H9 (cell line): ENCODE measurements at regions not wholly inside any gene's neighbourhood (a gene's known extent, or its start where the extent isn't known, plus 50 kb on each side); places are given as distances from the start of the nearest gene placed in this dataset.

ENCODE experiments used
- DNase-seq: peaks from one replicate; pipeline ENCODE4 v3.0.0-alpha.2; 2017
- H2AFZ ChIP-seq: one replicate; pipeline ENCODE4 v1.6.1; 2013; ENCODE audit warnings: mild to moderate bottlenecking, low read length, control low read depth, moderate library complexity
- H2AK5ac ChIP-seq: 2 replicates; pipeline ENCODE4 v1.6.1; 2013; ENCODE audit warnings: low read length, control low read depth, mixed read lengths; ENCODE audit not compliant: insufficient read length
- H2BK120ac ChIP-seq: one replicate; pipeline ENCODE4 v1.6.1; 2013; ENCODE audit warnings: low read depth, mild to moderate bottlenecking, low read length, control low read depth, inconsistent platforms; ENCODE audit not compliant: poor library complexity, severe bottlenecking
- H2BK12ac ChIP-seq: 2 replicates; pipeline ENCODE4 v1.6.1; 2013; ENCODE audit warnings: low read length, control low read depth, mixed read lengths, low read depth; ENCODE audit not compliant: insufficient read length
- H2BK15ac ChIP-seq: 2 replicates; pipeline ENCODE4 v1.6.1; 2013; ENCODE audit warnings: low read depth, low read length, control low read depth
- H2BK20ac ChIP-seq: one replicate; pipeline ENCODE4 v1.6.1; 2013; ENCODE audit warnings: low read depth, mild to moderate bottlenecking, low read length, control low read depth, inconsistent platforms; ENCODE audit not compliant: poor library complexity, severe bottlenecking
- H2BK5ac ChIP-seq: 2 replicates; pipeline ENCODE4 v1.6.1; 2013; ENCODE audit warnings: low read length, control low read depth, mixed read lengths; ENCODE audit not compliant: insufficient read length
- H3K14ac ChIP-seq: 2 replicates; pipeline ENCODE4 v1.6.1; 2013; ENCODE audit warnings: low read length, control low read depth; ENCODE audit not compliant: insufficient read depth
- H3K18ac ChIP-seq: 2 replicates; pipeline ENCODE4 v1.6.1; 2013; ENCODE audit warnings: low read depth, mild to moderate bottlenecking, mixed read lengths, low read length, control low read depth; ENCODE audit not compliant: insufficient read length
- H3K23ac ChIP-seq: 2 replicates; pipeline ENCODE4 v1.6.1; 2013; ENCODE audit warnings: low read length, control low read depth, mixed read lengths, low read depth; ENCODE audit not compliant: insufficient read length
- H3K23me2 ChIP-seq: 2 replicates; pipeline ENCODE4 v1.6.1; 2013; ENCODE audit warnings: low read depth, mild to moderate bottlenecking, mixed read lengths, low read length, control low read depth; ENCODE audit not compliant: insufficient read length, poor library complexity, severe bottlenecking
- H3K27ac ChIP-seq: 2 replicates; pipeline ENCODE4 v1.5.1; 2013; ENCODE audit warnings: low read length, control low read depth, mixed read lengths, low read depth; ENCODE audit not compliant: insufficient read length
- H3K27me3 ChIP-seq: 2 replicates; pipeline ENCODE4 v1.6.1; 2013; ENCODE audit warnings: low read length, control low read depth, inconsistent platforms; ENCODE audit not compliant: insufficient read depth
- H3K4ac ChIP-seq: 2 replicates; pipeline ENCODE4 v1.6.1; 2013; ENCODE audit warnings: low read depth, mild to moderate bottlenecking, control low read depth, inconsistent platforms, low read length, moderate library complexity
- H3K4me1 ChIP-seq: 2 replicates; pipeline ENCODE4 v1.6.1; 2013; ENCODE audit warnings: low read length, control low read depth, inconsistent platforms; ENCODE audit not compliant: insufficient read depth
- H3K4me2 ChIP-seq: 2 replicates; pipeline ENCODE4 v1.6.1; 2013; ENCODE audit warnings: low read length, control low read depth, mixed read lengths; ENCODE audit not compliant: insufficient read length, insufficient read depth
- H3K56ac ChIP-seq: 2 replicates; pipeline ENCODE4 v1.6.1; 2013; ENCODE audit warnings: low read depth, mild to moderate bottlenecking, mixed read lengths, low read length, control low read depth; ENCODE audit not compliant: insufficient read length
- H3K79me1 ChIP-seq: 2 replicates; pipeline ENCODE4 v1.6.1; 2013; ENCODE audit warnings: low read depth, mild to moderate bottlenecking, moderate library complexity, low read length, control low read depth, inconsistent platforms; ENCODE audit not compliant: insufficient read depth, poor library complexity, severe bottlenecking
- H3K79me2 ChIP-seq: 2 replicates; pipeline ENCODE4 v1.6.1; 2013; ENCODE audit warnings: low read length, control low read depth, inconsistent platforms; ENCODE audit not compliant: insufficient read depth
- H3K9ac ChIP-seq: 2 replicates; pipeline ENCODE4 v1.6.1; 2013; ENCODE audit warnings: low read length, control low read depth, mixed read lengths; ENCODE audit not compliant: insufficient read length; ENCODE audit errors: extremely low read depth
- H3K9me3 ChIP-seq: one replicate; pipeline ENCODE4 v1.6.1; 2013; ENCODE audit warnings: low read depth, low read length, inconsistent platforms; ENCODE audit not compliant: control insufficient read depth
- H3T11ph ChIP-seq: one replicate; pipeline ENCODE4 v1.6.1; 2013; ENCODE audit warnings: mild to moderate bottlenecking, low read length, control low read depth, inconsistent platforms
- H4K20me1 ChIP-seq: one replicate; pipeline ENCODE4 v1.6.1; 2013; ENCODE audit not compliant: control insufficient read depth, insufficient read length, insufficient read depth
- H4K5ac ChIP-seq: 2 replicates; pipeline ENCODE4 v1.6.1; 2013; ENCODE audit warnings: low read depth, mild to moderate bottlenecking, mixed read lengths, low read length, control low read depth; ENCODE audit not compliant: insufficient read length
- H4K8ac ChIP-seq: replicated peaks from 2 replicates; pipeline ENCODE4 v1.6.1; 2013; ENCODE audit warnings: low read length, control low read depth, mixed read lengths, low read depth; ENCODE audit not compliant: insufficient read length
- H4K91ac ChIP-seq: 2 replicates; pipeline ENCODE4 v1.6.1; 2013; ENCODE audit warnings: low read depth, mild to moderate bottlenecking, moderate library complexity, mixed read lengths, low read length, control low read depth; ENCODE audit not compliant: insufficient read length
- H3K27ac Mint-ChIP-seq, 3 experiments: 2 replicates in 2 of 3; 3 replicates in 1 of 3; pipeline ENCODE4 v1.8.0; 2020 to 2021; ENCODE audit warnings: mixed read lengths in 3 of 3, mild to moderate bottlenecking in 1 of 3, moderate library complexity in 1 of 3
- H3K27me3 Mint-ChIP-seq: 2 replicates; pipeline ENCODE4 v1.8.0; 2021; ENCODE audit warnings: low read depth, mild to moderate bottlenecking, moderate library complexity, mixed read lengths
- H3K36me3 Mint-ChIP-seq, 3 experiments: 2 replicates in 2 of 3; 3 replicates in 1 of 3; pipeline ENCODE4 v1.8.0; 2020 to 2021; ENCODE audit warnings: low read depth in 3 of 3, mixed read lengths in 3 of 3; ENCODE audit not compliant: insufficient read depth in 1 of 3
- H3K4me1 Mint-ChIP-seq, 2 experiments: 2 replicates each; pipeline ENCODE4 v1.8.0; 2020; ENCODE audit warnings: mixed read lengths in 2 of 2
- H3K4me3 Mint-ChIP-seq, 2 experiments: 2 replicates in 1 of 2; 3 replicates in 1 of 2; pipeline ENCODE4 v1.8.0; 2020 to 2021; ENCODE audit warnings: mild to moderate bottlenecking in 2 of 2, mixed read lengths in 2 of 2, moderate library complexity in 1 of 2
- H3K9me3 Mint-ChIP-seq, 2 experiments: 2 replicates in 1 of 2; 3 replicates in 1 of 2; pipeline ENCODE4 v1.8.0; 2020; ENCODE audit warnings: mild to moderate bottlenecking in 2 of 2, mixed read lengths in 2 of 2, moderate library complexity in 1 of 2
- CTCF ChIP-seq: fragments of 200-600 bp; sonication (generic); conservative IDR thresholded peaks from 3 replicates; pipeline ENCODE4 v1.8.0; 2021; ENCODE audit warnings: antibody characterized with exemption, mild to moderate bottlenecking
- WGBS: extraction: QIAGEN DNeasy Blood & Tissue Kit; methylation state at CpG from one replicate; pipeline ENCODE4 v1.1.7; 2013; ENCODE audit warnings: missing lambda C conversion rate, low lambda C conversion rate, mixed read lengths; ENCODE audit not compliant: insufficient read length; ENCODE audit errors: extremely low coverage; 5-methylcytosine and 5-hydroxymethylcytosine counted together

DNA sequence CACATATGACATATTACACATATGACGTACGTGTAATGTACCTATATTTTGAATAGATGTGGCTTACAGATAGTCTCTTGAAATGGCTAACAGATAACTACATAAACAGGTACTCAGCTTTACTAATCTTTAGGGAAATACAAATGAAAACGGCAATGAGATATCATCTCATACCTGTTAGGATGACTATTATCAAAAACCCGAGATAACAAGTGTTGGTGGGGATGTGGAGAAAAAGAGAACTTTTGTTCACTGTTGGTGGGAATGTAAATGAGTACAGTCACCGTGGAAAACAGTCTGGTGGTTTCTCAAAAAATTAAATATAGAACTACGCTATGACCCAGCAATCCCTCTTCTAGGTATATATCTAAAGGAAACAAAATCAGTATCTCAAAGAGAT, 247.6 kb downstream of the ETS1 start:
- Mint-ChIP-seq H3K27me3 (no peaks in the 10 kb centered on the region; the same call in 1 of the 2 replicates), H3K27ac (no peak overlapping the region), H3K4me1 (peaks cover 32 to 36% of the 10 kb centered on the region in 2 experiments), H3K9me3 (no peaks in the 10 kb centered on the region), H3K36me3 (no peaks in the 10 kb centered on the region), H3K4me3 (no peak overlapping the region)
- Histone ChIP-seq H2BK12ac (no peak overlapping the region), H2BK20ac (no peak overlapping the region), H3K4me1 (peaks cover 4% of the 10 kb centered on the region; the same call in 1 of the 2 replicates), H3T11ph (no peak overlapping the region), H4K20me1 (no peaks in the 10 kb centered on the region), H3K4me2 (no peak overlapping the region), H2BK15ac (no peak overlapping the region), H3K9ac (no peak overlapping the region), H3K27ac (no peak overlapping the region), H3K18ac (no peak overlapping the region), H3K79me1 (no peaks in the 10 kb centered on the region), H4K8ac (no peak overlapping the region), H4K5ac (no peak overlapping the region), H3K27me3 (no peaks in the 10 kb centered on the region), H3K23ac (no peak overlapping the region), H3K9me3 (no peaks in the 10 kb centered on the region), H3K23me2 (no peaks in the 10 kb centered on the region), H3K79me2 (no peaks in the 10 kb centered on the region), H3K4ac (no peak overlapping the region), H3K56ac (no peak overlapping the region), H2BK120ac (no peak overlapping the region), H4K91ac (no peak overlapping the region), H2AK5ac (no peak overlapping the region), H2AFZ (no peak overlapping the region), H3K14ac (no peak overlapping the region), H2BK5ac (no peak overlapping the region)
- no peak for DNase-seq
- WGBS = no CpG with 5 or more reads among the region's 6 CpGs
- TF ChIP-seq CTCF = no peak
